Mesendoderm (in vitro differentiated cells): ENCODE measurements at regions not wholly inside any gene's neighbourhood (a gene's known extent, or its start where the extent isn't known, plus 50 kb on each side); places are given as distances from the start of the nearest gene placed in this dataset.

Experiments used
- DNase-seq: peaks from one replicate; pipeline ENCODE4 v3.0.0; 2013
- H2AK5ac ChIP-seq: 2 replicates; pipeline ENCODE4 v1.6.1; 2013; ENCODE audit warnings: low read length, inconsistent platforms
- H2BK120ac ChIP-seq: 2 replicates; pipeline ENCODE4 v1.6.1; 2013; ENCODE audit warnings: low read depth, mild to moderate bottlenecking, low read length, moderate library complexity, mixed read lengths
- H2BK15ac ChIP-seq: replicated peaks from 2 replicates; pipeline ENCODE4 v1.6.1; 2013; ENCODE audit warnings: low read depth, mild to moderate bottlenecking, moderate library complexity
- H2BK5ac ChIP-seq: 2 replicates; pipeline ENCODE4 v1.6.1; 2013; ENCODE audit warnings: low read length, inconsistent platforms
- H3K18ac ChIP-seq: 2 replicates; pipeline ENCODE4 v1.6.1; 2013; ENCODE audit warnings: mild to moderate bottlenecking, low read length, mixed read lengths
- H3K23ac ChIP-seq: one replicate; pipeline ENCODE4 v1.6.1; 2013; ENCODE audit warnings: low read length
- H3K27ac ChIP-seq: 2 replicates; pipeline ENCODE4 v1.5.1; 2013; ENCODE audit warnings: low read depth, mild to moderate bottlenecking, inconsistent platforms, low read length, moderate library complexity
- H3K27me3 ChIP-seq: 2 replicates; pipeline ENCODE4 v1.6.1; 2013; ENCODE audit warnings: low read length, control low read depth, mild to moderate bottlenecking, inconsistent platforms; ENCODE audit not compliant: insufficient read depth, poor library complexity
- H3K36me3 ChIP-seq: 2 replicates; pipeline ENCODE4 v1.6.1; 2013; ENCODE audit warnings: low read length, inconsistent platforms; ENCODE audit not compliant: control insufficient read depth, insufficient read depth
- H3K4ac ChIP-seq: one replicate; pipeline ENCODE4 v1.6.1; 2013; ENCODE audit warnings: low read depth, mild to moderate bottlenecking, low read length, moderate library complexity
- H3K4me1 ChIP-seq: 2 replicates; pipeline ENCODE4 v1.6.1; 2013; ENCODE audit warnings: low read depth, low read length, inconsistent platforms; ENCODE audit not compliant: control insufficient read depth
- H3K4me2 ChIP-seq: 2 replicates; pipeline ENCODE4 v1.6.1; 2013; ENCODE audit warnings: low read length
- H3K4me3 ChIP-seq: 2 replicates; pipeline ENCODE4 v1.5.1; 2013; ENCODE audit warnings: mild to moderate bottlenecking, low read length
- H3K56ac ChIP-seq: one replicate; pipeline ENCODE4 v1.6.1; 2013; ENCODE audit warnings: low read length
- H3K79me1 ChIP-seq: 2 replicates; pipeline ENCODE4 v1.6.1; 2013; ENCODE audit warnings: low read length, inconsistent platforms
- H3K79me2 ChIP-seq: 2 replicates; pipeline ENCODE4 v1.6.1; 2013; ENCODE audit warnings: mild to moderate bottlenecking, low read length; ENCODE audit not compliant: control insufficient read depth, insufficient read depth
- H3K9ac ChIP-seq: 2 replicates; pipeline ENCODE4 v1.6.1; 2013; ENCODE audit warnings: low read length, inconsistent platforms
- H4K5ac ChIP-seq: one replicate; pipeline ENCODE4 v1.6.1; 2013; ENCODE audit warnings: low read length
- H4K8ac ChIP-seq: one replicate; pipeline ENCODE4 v1.6.1; 2013; ENCODE audit warnings: low read depth, mild to moderate bottlenecking, control low read depth, low read length, moderate library complexity
- WGBS: extraction: QIAGEN DNeasy Blood & Tissue Kit; methylation state at CpG from one replicate; pipeline ENCODE4 v1.1.7; 2013; ENCODE audit warnings: low lambda C conversion rate, missing lambda C conversion rate; ENCODE audit not compliant: insufficient coverage; ENCODE audit errors: extremely low coverage; 5-methylcytosine and 5-hydroxymethylcytosine counted together

GRCh38 chr10:109358325-109358724 is 565.0 kb downstream of the XPNPEP1 start:
- Histone ChIP-seq H3K18ac (no peak overlapping the region), H3K4ac (no peak overlapping the region), H3K4me1 (no peaks in the 10 kb centered on the region), H2BK5ac (no peak overlapping the region), H3K23ac (no peak overlapping the region), H3K56ac (no peak overlapping the region), H2BK15ac (no peak overlapping the region), H2BK120ac (no peak overlapping the region), H3K36me3 (no peaks in the 10 kb centered on the region), H2AK5ac (no peak overlapping the region), H4K5ac (no peak overlapping the region), H3K27me3 (no peaks in the 10 kb centered on the region), H3K79me1 (no peaks in the 10 kb centered on the region), H3K27ac (no peak overlapping the region), H3K79me2 (no peaks in the 10 kb centered on the region), H3K4me2 (no peak overlapping the region), H3K4me3 (no peak overlapping the region), H3K9ac (no peak overlapping the region), H4K8ac (no peak overlapping the region)
- DNase-seq, result no peak
- WGBS, result no CpG with 5 or more reads among the region's 1 CpG

GRCh38 chr10:109348324-109348723 is 575.0 kb downstream of the XPNPEP1 start:
- Histone ChIP-seq H4K5ac (no peak overlapping the region), H3K79me1 (no peaks in the 10 kb centered on the region), H3K4me3 (no peak overlapping the region), H3K79me2 (no peaks in the 10 kb centered on the region), H3K4me2 (no peak overlapping the region), H3K18ac (no peak overlapping the region), H4K8ac (no peak overlapping the region), H3K9ac (no peak overlapping the region), H3K27ac (no peak overlapping the region), H3K23ac (no peak overlapping the region), H2BK5ac (no peak overlapping the region), H3K4me1 (peaks cover 2% of the 10 kb centered on the region), H3K4ac (no peak overlapping the region), H3K56ac (no peak overlapping the region), H2AK5ac (no peak overlapping the region), H3K36me3 (no peaks in the 10 kb centered on the region), H2BK120ac (no peak overlapping the region), H2BK15ac (no peak overlapping the region), H3K27me3 (no peaks in the 10 kb centered on the region)
- DNase-seq, result no peak

DNA sequence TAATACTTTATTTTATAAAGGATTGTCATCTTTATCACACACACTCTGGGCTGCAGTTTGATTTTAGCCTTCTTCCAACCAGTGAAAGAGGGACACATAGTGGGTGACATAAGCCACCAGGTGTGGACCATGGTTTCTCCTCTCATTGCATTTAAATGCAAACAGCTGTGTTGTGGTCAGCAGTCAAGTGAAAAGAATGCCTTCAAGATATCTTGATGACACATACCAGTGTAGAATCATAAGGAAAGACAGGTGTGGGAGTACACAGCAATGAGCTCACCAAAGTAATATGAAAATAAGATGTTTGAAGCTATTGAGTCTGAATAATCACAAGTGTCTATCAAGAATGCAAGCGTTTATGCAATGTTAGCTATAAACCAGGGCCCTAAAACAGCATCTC is 580.0 kb downstream of the XPNPEP1 start:
- no peak overlapping the region for H3K18ac ChIP-seq
- H3K4me1 ChIP-seq, result peaks cover 2% of the 10 kb centered on the region
- no peak overlapping the region for H3K4me3 ChIP-seq
- no peaks in the 10 kb centered on the region for H3K36me3 ChIP-seq
- H3K27ac ChIP-seq, result no peak overlapping the region
- no peak overlapping the region for H3K4ac ChIP-seq
- no CpG with 5 or more reads among the region's 1 CpG for WGBS
- H3K79me1 ChIP-seq, result no peaks in the 10 kb centered on the region
- H3K27me3 ChIP-seq, result no peaks in the 10 kb centered on the region
- no peak overlapping the region for H2BK15ac ChIP-seq
- no peak overlapping the region for H2BK120ac ChIP-seq
- H4K8ac ChIP-seq, result no peak overlapping the region
- no peak overlapping the region for H4K5ac ChIP-seq
- no peak overlapping the region for H3K9ac ChIP-seq
- no peak overlapping the region for H3K23ac ChIP-seq
- DNase-seq, result no peak
- H2AK5ac ChIP-seq, result no peak overlapping the region
- no peak overlapping the region for H2BK5ac ChIP-seq
- H3K4me2 ChIP-seq, result no peak overlapping the region
- H3K79me2 ChIP-seq, result no peaks in the 10 kb centered on the region
- no peak overlapping the region for H3K56ac ChIP-seq

GRCh38 chr10:109341986-109342385 is 581.3 kb downstream of the XPNPEP1 start:
- no peak overlapping the region for H2BK15ac ChIP-seq
- H3K27ac ChIP-seq, result no peak overlapping the region
- H3K23ac ChIP-seq, result no peak overlapping the region
- no peak overlapping the region for H3K18ac ChIP-seq
- H3K9ac ChIP-seq, result no peak overlapping the region
- no peak overlapping the region for H3K56ac ChIP-seq
- no peak overlapping the region for H2BK120ac ChIP-seq
- no peak overlapping the region for H3K4me2 ChIP-seq
- DNase-seq, result no peak
- peaks cover 2% of the 10 kb centered on the region for H3K4me1 ChIP-seq
- H4K5ac ChIP-seq, result no peak overlapping the region
- no peaks in the 10 kb centered on the region for H3K79me2 ChIP-seq
- H3K4me3 ChIP-seq, result no peak overlapping the region
- H2BK5ac ChIP-seq, result no peak overlapping the region
- no peak overlapping the region for H3K4ac ChIP-seq
- H4K8ac ChIP-seq, result no peak overlapping the region
- H3K36me3 ChIP-seq, result no peaks in the 10 kb centered on the region
- no peak overlapping the region for H2AK5ac ChIP-seq
- no peaks in the 10 kb centered on the region for H3K27me3 ChIP-seq
- no peaks in the 10 kb centered on the region for H3K79me1 ChIP-seq

DNA sequence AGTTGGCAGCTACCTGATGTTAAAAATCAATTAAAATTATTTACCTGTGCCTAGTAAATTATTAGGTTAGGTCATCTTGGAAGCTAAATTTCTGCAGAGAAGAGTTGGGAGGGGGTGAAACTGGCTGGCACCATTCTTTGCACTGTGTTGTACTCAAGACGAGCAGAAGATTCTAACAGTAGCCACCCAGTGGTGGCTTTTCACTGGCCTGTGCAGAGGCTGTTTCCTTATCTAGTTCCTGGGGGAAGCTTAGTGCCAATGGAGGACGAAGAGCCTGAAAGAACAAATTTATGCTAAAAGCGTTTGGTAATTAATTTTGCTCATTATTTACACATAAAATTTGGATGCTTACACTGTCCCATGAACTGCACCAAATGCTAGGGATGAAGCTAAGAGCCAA is 595.3 kb downstream of the XPNPEP1 start:
- no peaks in the 10 kb centered on the region for H3K4me1 ChIP-seq
- no peaks in the 10 kb centered on the region for H3K79me1 ChIP-seq
- no peak overlapping the region for H3K27ac ChIP-seq
- H2AK5ac ChIP-seq, result no peak overlapping the region
- H3K56ac ChIP-seq, result peak overlapping the region; percentile 11
- no peak overlapping the region for H3K4me3 ChIP-seq
- no peak overlapping the region for H2BK120ac ChIP-seq
- no peak overlapping the region for H3K18ac ChIP-seq
- H3K36me3 ChIP-seq, result no peaks in the 10 kb centered on the region
- no peak overlapping the region for H4K5ac ChIP-seq
- no peak overlapping the region for H3K23ac ChIP-seq
- WGBS, result no CpG with 5 or more reads among the region's 3 CpGs
- no peak overlapping the region for H2BK5ac ChIP-seq
- no peak overlapping the region for H3K9ac ChIP-seq
- no peak overlapping the region for H4K8ac ChIP-seq
- H3K4ac ChIP-seq, result no peak overlapping the region
- no peak overlapping the region for H2BK15ac ChIP-seq
- H3K4me2 ChIP-seq, result no peak overlapping the region
- H3K27me3 ChIP-seq, result no peaks in the 10 kb centered on the region
- DNase-seq, result peak; percentile 25
- no peaks in the 10 kb centered on the region for H3K79me2 ChIP-seq

- H3K36me3 ChIP-seq, result no peaks in the 10 kb centered on the region
- no peak overlapping the region for H4K5ac ChIP-seq
- H3K23ac ChIP-seq, result no peak overlapping the region
- no peak overlapping the region for H2AK5ac ChIP-seq
- H3K79me1 ChIP-seq, result no peaks in the 10 kb centered on the region
- H2BK5ac ChIP-seq, result no peak overlapping the region
- H3K4me2 ChIP-seq, result no peak overlapping the region
- H3K4me1 ChIP-seq, result no peaks in the 10 kb centered on the region
- no peak overlapping the region for H3K27ac ChIP-seq
- H2BK15ac ChIP-seq, result no peak overlapping the region
- H3K4ac ChIP-seq, result no peak overlapping the region
- no peak overlapping the region for H3K9ac ChIP-seq
- no CpG with 5 or more reads among the region's 2 CpGs for WGBS
- H3K4me3 ChIP-seq, result no peak overlapping the region
- no peak overlapping the region for H2BK120ac ChIP-seq
- no peaks in the 10 kb centered on the region for H3K79me2 ChIP-seq
- no peak overlapping the region for H3K18ac ChIP-seq
- H4K8ac ChIP-seq, result no peak overlapping the region
- no peaks in the 10 kb centered on the region for H3K27me3 ChIP-seq
- no peak overlapping the region for H3K56ac ChIP-seq
- no peak for DNase-seq
Observed at GRCh38 chr10:109327266-109327665, 596.0 kb downstream of the XPNPEP1 start.
